Transverse colon (tissue), 4 donors: ENCODE measurements at regions not wholly inside any gene's neighbourhood (a gene's known extent, or its start where the extent isn't known, plus 50 kb on each side); places are given as distances from the start of the nearest gene placed in this dataset.

Source experiments
- EP300 ChIP-seq: sonication (generic); formaldehyde crosslinking; IDR thresholded peaks from one replicate; pipeline ENCODE4 v1.6.1; 2017; ENCODE audit warnings: antibody characterized with exemption, low read depth
- POLR2A ChIP-seq: fragments of 450-650 bp; IDR thresholded peaks from one replicate; pipeline ENCODE4 v1.6.1; 2016; ENCODE audit warnings: antibody characterized with exemption, mild to moderate bottlenecking, moderate library complexity
- POLR2AphosphoS5 ChIP-seq, 3 donors: sonication (generic); formaldehyde crosslinking; IDR thresholded peaks; one replicate each; pipeline ENCODE4 v1.6.1; 2016; ENCODE audit warnings: antibody characterized with exemption in 3 of 3
- TF ChIP-seq, protein P1 (sequence below), 5 experiments: fragments of 200-600 bp in 3 of 5; fragments of 450-650 bp in 2 of 5; sonication (generic) in 3 of 5; IDR thresholded peaks; 1 replicate in 2 of 5; 2 replicates in 3 of 5; pipeline ENCODE4 v1.5.1; 2016 to 2017; ENCODE audit warnings: antibody characterized with exemption in 5 of 5, inconsistent platforms in 3 of 5, mild to moderate bottlenecking in 2 of 5, moderate library complexity in 1 of 5

DNA sequence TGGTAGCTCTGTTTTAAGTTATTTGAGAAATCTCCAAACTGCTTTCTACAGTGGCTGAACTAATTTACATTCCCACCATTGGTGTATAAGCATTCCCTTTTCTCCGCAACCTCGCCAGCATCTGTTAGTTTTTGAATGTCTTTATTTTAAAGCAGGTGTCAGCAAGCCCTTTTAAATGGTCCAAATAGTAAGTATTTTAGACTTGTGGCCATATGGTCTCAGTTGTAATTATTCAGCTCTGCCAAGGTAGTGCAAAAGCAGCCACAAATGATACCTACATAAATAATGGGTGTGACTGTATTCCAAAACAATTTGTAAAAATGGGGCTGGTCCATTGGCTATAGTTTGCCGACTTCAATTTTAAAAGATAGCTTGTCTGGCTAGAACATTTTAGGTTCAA, 58.7 kb upstream of the TMTC4 start:
- TF ChIP-seq POLR2A (no peak), POLR2AphosphoS5 (IDR thresholded peaks at IDR 0.05) (no peak), EP300 (no peak)
- TF ChIP-seq, protein P1, sequence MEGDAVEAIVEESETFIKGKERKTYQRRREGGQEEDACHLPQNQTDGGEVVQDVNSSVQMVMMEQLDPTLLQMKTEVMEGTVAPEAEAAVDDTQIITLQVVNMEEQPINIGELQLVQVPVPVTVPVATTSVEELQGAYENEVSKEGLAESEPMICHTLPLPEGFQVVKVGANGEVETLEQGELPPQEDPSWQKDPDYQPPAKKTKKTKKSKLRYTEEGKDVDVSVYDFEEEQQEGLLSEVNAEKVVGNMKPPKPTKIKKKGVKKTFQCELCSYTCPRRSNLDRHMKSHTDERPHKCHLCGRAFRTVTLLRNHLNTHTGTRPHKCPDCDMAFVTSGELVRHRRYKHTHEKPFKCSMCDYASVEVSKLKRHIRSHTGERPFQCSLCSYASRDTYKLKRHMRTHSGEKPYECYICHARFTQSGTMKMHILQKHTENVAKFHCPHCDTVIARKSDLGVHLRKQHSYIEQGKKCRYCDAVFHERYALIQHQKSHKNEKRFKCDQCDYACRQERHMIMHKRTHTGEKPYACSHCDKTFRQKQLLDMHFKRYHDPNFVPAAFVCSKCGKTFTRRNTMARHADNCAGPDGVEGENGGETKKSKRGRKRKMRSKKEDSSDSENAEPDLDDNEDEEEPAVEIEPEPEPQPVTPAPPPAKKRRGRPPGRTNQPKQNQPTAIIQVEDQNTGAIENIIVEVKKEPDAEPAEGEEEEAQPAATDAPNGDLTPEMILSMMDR (IDR thresholded peaks at IDR 0.05): no peak
